HPDE6-E6E7 (cell line): ENCODE measurements at regions not wholly inside any gene's neighbourhood (a gene's known extent, or its start where the extent isn't known, plus 50 kb on each side); places are given as distances from the start of the nearest gene placed in this dataset.
A peak's percentile ranks its signal among the peaks of the same experiment; 100 is the strongest.
"Not testable (repeated sequence)": the region's sequence is repeated elsewhere in the genome, so short reads cannot be mapped to it uniquely, and the experiment has no call there.

Experiments used
- DNase-seq: peaks from one replicate; pipeline ENCODE4 v3.0.0; 2011; ENCODE audit warnings: missing footprints; ENCODE audit errors: extremely low spot score

DNA sequence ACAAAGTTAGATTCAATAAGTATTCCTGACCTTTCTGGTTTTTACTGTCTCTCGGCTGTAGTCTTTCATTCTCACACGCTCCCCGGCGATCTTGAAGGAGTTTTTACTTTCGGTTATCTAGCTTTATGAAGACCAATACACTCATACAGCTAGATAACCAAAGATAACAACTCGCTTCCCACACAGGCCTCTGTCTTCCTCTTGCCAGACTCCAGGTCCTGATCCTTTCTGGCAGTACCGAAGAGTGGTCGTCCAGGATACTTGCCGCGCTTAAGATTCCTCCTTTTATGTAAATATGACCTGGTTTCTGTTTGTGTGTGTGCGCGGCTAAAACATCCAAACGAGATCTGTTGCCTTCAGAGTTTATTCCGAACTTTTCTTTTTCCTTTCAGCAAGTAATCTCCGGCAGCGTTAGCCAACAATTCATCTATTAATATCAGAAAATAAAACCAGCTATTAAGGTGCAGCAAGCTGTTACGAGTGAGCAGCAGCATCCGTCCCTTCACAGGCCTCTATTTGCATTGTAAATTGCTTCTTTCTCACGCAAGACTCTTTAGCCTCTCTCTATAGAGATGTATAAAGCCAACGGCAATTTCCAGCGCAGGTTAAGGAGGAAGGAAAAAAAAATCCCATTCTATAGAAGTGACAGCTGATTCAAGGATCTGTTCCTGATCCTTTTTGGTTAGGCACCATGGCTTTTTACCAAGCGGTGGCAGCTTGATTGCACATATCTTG, 216.1 kb downstream of the MEF2C start:
- DNase-seq: no peak

- no peak for DNase-seq
These were observed 217.2 kb downstream of the MEF2C start for GRCh38 chr5:88665750-88666215.

- DNase-seq: no peak
These were observed 218.3 kb downstream of the MEF2C start for GRCh38 chr5:88664645-88665044.

- DNase-seq: no peak
These were observed 219.2 kb downstream of the MEF2C start for GRCh38 chr5:88663793-88664216.

- no peak for DNase-seq
These were observed 220.1 kb downstream of the MEF2C start for GRCh38 chr5:88662846-88663245.

DNA sequence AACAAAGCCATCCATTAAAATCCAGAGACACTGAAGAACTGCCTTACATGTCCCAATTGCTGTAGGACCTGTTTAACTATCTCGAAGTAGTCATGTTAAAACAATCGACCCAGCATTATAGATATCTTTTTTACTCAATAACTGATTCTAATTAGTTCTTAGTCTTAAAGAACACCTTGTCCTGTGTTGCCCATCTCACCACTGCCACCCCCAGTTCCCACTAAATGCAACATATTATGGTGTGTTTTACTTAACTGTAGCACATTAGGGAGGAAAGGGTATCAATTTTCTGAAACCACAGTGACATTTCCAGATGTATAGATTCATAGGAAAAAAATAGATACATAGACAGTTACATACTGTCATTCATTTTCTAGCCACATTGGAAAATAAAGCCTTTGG, 221.2 kb downstream of the MEF2C start:
- DNase-seq: no peak

- DNase-seq: peak; percentile 45
These were observed 221.8 kb downstream of the MEF2C start for GRCh38 chr5:88660947-88661805.

DNA sequence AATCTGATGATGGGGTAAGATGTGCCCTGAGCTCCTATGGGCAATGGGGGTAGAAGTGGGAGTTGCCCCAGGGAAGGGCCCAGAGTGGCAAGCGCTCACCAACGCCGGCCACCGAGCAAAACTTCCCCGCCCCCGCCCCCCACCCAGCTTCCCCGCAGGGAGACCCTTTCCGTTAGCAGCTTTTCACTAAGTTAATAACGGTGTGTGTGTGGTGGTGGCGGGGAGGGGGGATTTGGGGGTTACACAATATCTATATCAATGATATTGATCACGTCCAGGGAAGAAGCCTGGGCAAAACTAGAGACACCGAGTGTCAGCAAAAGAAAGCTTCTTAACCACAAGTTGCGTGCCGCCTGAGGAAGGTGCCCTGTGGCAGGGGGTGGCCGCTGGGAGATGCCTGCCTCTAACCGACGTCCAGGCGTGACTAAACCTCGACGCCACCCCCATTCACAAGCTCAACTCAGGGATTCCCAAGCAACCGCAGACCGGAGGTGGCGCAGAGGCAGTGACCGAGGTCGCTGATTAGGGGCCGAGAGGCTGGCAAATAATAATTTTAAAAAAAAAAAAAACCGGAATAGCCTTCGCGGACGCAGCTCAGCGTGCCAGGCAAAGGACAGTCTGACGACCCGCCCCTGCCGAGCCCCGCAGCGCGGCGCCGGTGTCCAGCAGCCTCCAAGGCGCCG, 222.6 kb downstream of the MEF2C start:
- no peak for DNase-seq

GRCh38 chr5:88659529-88660263, 223.3 kb downstream of the MEF2C start:
- no peak for DNase-seq

GRCh38 chr5:88658886-88659285, 224.1 kb downstream of the MEF2C start:
- no peak for DNase-seq

DNA sequence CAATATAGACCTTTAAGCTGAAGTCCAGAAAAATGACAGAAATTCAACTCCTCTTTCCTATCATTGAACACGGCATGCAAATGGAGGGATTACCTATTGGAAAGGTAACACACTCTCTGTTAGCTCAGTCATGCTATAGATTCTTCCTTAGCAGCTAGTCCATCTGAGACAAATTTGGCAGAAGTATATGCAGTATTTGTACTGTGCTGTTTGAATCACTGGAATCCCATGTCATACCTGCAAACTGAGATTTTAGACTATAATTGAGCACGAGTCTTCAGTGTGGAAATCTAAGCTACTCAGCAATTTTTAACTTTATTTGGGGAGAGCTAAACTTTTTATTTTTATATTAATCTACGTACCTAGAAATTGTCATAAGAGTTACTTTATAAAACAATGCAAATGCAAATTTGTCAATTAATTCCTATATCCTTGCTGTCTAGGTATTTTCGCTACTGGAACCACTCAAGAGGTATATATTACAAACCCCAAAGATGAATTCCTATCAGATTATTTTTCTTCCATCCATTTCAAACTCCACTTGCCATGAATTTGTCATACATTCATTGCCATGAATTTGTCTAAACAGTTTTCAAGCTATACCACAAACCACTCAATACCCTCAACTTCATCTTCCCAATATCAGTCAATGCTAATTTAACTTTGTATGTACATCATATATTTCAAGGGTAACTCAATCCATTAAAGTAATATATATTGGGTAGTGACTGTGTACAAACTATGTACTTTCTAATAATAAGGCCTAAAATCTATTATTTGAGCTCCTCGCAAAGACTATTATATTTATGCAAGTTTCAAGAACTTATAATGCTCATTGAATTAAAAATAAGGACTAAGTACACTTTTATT, 224.8 kb downstream of the MEF2C start:
- DNase-seq: no peak

DNA sequence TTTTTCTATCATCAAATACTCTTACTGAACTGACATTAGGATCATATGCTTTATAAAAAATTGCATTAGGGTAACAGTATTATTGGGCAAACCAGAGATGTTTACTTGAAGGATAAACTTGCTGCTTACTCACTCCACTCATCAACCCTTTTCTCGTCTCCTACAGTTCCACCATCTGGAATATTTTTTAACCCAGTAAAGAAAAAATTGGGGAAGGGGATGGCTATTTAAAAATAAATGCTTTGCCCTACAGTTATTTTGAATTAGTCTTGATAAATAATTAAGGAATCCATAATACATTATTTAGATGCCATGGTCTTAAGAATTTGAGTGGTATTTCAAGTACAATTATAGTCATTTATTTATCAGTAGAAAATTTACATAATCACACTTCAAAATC, 225.8 kb downstream of the MEF2C start:
- DNase-seq: no peak

DNA sequence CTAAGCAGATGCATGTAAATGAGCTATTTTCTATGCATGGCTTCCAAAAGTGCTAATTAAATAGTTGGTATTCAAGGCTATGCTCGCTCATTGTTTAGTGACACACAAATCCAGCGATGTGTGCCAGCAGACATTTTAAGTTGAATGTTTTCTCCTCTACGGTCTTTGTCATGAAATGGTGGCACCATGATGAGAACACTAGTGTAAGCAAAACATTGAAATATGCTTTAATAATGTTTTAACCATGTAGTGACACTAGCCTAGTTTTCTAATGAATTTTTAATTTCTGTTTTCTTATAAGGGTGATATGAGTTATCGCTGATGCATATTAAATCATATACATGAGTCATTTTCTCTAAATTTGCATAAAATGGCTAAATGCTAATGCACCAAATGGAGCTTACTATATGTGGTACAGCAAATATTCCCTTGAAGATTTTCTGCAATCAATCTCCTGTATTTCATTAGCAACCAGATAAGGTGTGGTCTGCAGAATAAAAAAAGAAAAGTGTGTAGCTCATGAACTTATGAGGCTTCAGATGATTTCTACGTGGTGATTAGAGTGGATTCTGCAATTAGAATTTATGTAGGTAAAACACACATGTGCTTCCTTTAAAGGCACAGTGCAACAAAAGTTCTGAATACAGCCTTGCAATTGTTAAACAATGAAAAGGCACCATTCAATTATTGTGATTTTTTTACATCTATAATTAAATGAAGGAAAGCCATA, 226.6 kb downstream of the MEF2C start:
- DNase-seq: no peak

GRCh38 chr5:88653471-88653870, 229.5 kb downstream of the MEF2C start:
- no peak for DNase-seq

GRCh38 chr5:88647901-88648300, 235.1 kb downstream of the MEF2C start:
- no peak for DNase-seq

GRCh38 chr5:88646866-88647265, 236.1 kb downstream of the MEF2C start:
- DNase-seq: no peak

GRCh38 chr5:88644676-88645075, 238.3 kb downstream of the MEF2C start:
- DNase-seq: no peak

GRCh38 chr5:88643315-88643714, 239.7 kb downstream of the MEF2C start:
- DNase-seq: no peak

GRCh38 chr5:88634014-88634413, 249.0 kb downstream of the MEF2C start:
- no peak for DNase-seq

- DNase-seq: not testable (repeated sequence)
These were observed 260.1 kb downstream of the MEF2C start for GRCh38 chr5:88622890-88623289.
